Stimulated activated CD4-positive, alpha-beta T cell treated with anti-CD3 and anti-CD28 coated beads, TNF-alpha, amount 100 ng/mL, for 24 hours (primary cell): ENCODE measurements at regions not wholly inside any gene's neighbourhood (a gene's known extent, or its start where the extent isn't known, plus 50 kb on each side); places are given as distances from the start of the nearest gene placed in this dataset.
"Not testable (repeated sequence)": the region's sequence is repeated elsewhere in the genome, so short reads cannot be mapped to it uniquely, and the experiment has no call there.

Experiments
- DNase-seq, 3 experiments: peaks; one replicate each; pipeline ENCODE4 v3.0.0-alpha.2; 2020; ENCODE audit warnings: low read depth in 3 of 3

DNA sequence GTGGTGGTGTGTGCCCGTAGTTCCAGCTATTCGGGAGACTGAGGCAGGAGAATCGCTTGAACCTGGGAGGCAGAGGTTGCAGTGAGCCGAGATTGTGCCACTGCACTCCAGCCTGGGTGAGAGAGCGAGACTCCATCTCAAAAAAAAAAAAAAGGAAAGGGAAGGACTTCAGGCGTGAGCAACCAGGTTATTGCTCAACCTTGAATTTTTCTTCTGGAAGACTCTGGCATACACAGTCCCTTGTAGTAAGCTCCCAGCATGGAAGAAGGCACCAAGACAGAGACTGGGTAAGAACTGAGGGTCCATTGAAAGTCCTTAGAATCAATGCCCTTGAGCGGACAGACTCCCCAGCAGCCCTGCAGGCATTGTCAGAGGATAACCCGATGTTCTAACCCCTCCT is 75.0 kb downstream of the C9orf50 start:
- DNase-seq = not testable (repeated sequence)

DNA sequence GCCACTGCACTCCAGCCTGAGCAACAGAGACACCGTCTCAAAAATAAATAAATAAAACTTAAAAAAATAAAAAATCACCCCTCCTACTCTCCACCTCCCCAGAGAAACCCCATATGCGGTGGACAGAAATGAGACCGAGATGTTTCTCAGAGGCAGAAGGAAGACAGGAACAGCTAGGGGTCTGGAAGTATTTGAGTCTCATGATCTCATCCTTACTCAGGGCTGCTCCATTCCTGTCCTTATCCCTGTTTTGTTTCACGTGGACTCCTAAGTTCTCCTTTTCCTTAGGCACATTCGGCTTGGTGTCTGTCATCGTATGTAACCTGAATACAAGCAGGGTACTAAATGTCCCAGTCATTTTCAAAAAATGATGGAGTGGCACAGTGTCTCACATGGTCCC is 76.1 kb downstream of the C9orf50 start:
- DNase-seq = no peak

DNA sequence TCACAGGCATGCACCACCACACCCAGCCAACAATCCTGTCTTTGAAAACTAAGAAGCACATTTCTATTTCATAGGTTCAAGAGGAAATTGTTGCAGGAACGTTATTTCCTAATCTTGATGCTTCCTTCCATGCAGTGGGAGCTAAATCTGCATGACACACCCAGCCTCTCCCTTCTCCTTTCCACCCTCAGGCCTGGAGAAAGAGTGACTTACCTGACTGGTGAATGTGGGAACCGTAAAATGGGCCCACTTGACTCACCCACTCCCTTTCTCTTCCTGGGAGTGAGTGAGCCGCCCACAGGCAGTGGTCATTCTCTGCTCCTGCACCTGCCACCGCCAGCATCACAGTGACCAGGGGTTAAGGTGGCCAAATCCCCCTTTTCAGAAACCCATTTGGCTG is 78.2 kb downstream of the C9orf50 start:
- no peak for DNase-seq

DNA sequence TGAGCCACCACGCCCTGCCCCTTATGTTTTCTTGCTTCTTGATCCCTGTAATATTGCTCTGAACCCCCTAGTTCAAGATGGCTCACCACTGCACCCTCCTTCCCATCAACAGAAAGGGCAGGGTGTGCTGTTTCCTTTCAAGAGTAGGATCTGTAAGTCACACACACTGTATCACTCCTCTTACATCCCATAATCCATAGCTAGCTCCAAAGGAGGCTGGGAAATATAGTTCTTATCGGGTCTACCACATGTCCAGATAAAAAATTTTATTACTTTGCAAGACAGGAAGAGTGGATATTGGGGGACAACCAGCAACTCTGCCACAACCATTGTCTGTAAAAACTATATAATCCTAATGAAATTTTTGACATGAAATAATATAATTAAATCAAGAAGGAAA is 79.6 kb downstream of the C9orf50 start:
- DNase-seq = no peak

- no peak for DNase-seq
These were observed 81.5 kb downstream of the C9orf50 start for GRCh38 chr9:129539446-129539845.

- DNase-seq = not testable (repeated sequence)
These were observed 89.0 kb downstream of the C9orf50 start for GRCh38 chr9:129531860-129532402.

DNA sequence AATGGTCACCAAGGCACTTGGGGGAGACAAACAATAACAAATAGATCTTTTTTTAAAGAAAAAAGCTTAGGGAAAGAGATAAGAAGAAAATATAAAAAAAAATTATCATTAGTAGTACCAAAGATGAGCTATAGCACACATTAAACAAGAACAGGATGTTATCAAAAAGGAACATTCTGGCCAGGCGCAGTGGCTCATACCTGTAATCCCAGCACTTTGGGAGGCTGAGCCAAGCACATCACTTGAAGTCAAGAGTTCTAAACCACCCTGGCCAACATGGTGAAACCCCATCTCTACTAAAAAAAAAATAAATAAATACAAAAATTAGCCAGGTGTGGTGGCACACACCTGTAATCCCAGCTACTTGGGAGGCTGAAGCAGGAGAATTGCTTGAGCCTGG is 92.9 kb downstream of the C9orf50 start:
- DNase-seq = not testable (repeated sequence)

DNA sequence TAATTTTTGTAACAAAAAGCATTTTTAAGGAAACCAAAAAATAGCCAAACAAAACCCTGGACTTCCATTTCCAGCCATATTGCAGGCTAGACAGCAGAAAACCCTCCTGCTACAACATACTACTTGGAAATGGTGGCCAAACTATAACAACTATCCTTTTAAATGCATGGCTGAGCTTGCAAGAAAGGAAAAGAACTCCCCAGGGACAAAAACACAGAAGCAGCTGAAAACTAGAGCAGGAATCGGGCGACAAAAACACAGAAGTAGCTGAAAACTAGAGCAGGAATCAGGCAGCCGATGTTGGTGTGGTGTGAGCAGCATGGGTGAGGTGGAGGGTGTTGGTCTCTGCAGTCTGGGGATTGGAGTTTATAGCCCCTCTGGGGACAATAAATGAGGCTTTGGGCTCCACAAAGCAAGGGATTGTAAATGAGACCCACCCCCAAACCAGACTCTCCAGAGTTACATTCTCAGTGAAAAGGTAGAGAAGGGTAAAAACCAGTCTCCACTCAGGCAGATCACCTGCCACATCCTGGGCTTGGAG is 95.2 kb downstream of the C9orf50 start:
- no peak for DNase-seq

GRCh38 chr9:129524582-129525270 is 96.2 kb downstream of the C9orf50 start:
- no peak for DNase-seq

- no peak for DNase-seq
These were observed 96.8 kb downstream of the C9orf50 start for GRCh38 chr9:129523943-129524581.

DNA sequence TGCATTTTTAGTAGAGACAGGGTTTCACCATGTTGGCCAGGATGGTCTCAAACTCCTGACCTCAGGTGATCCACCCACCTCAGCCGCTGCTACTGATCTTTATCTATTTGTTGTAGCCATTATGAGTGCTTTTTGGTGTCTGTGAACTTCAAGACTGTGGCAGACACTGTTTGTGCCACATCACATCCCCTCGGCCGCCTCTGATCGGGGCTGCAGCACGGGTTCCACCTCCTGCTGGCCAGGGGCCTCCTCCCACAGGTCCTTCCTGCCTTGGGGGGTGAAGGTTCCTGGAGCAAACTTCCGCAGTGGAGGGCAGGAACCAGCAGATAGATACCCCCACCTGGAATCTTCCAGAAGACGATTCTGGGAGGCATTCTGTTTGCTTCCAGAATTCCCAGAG is 98.5 kb downstream of the C9orf50 start:
- no peak for DNase-seq

- DNase-seq = no peak
These were observed 100.8 kb downstream of the C9orf50 start for GRCh38 chr9:129520082-129520481.

DNA sequence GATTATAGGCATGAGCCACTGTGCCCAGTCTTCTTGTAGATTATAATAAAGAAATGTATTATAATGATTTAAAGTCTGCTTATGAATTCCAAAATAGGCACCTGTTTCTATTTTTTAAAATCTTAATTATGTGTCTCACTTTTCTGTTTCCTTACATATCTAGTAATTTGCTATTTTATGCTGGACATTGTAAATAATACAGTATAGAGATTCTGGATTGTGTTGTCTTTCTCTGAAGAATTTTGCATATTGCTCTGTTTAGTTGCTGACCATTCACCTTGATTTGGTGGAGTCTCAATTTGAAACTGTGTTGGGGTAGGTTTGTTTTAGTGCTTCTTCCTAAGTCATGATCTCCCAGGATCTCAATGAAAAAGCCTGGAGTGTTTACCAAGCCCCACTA is 102.8 kb downstream of the C9orf50 start:
- no peak for DNase-seq

- DNase-seq = no peak
These were observed 103.9 kb downstream of the C9orf50 start for GRCh38 chr9:129517006-129517405.

DNA sequence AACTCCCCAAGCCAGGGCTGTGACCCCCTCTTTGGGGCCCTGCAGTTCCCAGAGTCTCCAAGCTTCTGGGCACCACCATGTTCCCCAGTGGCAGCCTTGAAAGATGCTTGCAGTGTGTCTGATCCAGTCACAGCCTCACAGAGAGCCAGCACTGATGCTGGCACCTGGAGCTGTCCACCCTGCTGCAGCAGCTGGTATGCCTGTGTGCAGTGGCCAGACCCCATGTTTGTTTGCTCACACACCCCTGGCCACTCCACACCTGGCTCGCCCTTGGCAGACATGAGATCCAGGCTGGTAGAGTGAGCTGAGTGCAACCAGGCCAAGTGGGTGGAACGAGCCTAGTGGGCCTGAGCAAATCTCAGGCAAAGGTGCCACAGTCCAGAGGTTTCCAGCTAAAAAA is 106.0 kb downstream of the C9orf50 start:
- no peak for DNase-seq

DNA sequence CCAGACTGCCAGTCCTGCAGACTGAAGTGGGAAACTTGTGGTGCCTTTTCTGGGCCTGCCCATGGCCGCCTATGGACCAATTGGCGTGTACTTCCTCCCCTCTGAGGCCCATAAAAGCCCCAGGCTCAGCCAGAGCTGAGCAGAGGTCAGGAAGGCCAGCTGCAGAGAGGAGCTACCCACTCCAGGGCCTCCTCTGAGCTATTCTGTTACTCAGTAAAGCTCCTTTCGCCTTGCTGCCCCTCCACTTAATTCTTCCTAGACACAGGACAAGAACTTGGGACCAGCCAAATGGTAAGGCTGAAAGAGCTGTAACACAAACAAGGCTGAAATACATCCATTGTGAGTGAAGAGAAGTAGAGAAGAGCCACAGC is 106.4 kb downstream of the C9orf50 start:
- no peak for DNase-seq

DNA sequence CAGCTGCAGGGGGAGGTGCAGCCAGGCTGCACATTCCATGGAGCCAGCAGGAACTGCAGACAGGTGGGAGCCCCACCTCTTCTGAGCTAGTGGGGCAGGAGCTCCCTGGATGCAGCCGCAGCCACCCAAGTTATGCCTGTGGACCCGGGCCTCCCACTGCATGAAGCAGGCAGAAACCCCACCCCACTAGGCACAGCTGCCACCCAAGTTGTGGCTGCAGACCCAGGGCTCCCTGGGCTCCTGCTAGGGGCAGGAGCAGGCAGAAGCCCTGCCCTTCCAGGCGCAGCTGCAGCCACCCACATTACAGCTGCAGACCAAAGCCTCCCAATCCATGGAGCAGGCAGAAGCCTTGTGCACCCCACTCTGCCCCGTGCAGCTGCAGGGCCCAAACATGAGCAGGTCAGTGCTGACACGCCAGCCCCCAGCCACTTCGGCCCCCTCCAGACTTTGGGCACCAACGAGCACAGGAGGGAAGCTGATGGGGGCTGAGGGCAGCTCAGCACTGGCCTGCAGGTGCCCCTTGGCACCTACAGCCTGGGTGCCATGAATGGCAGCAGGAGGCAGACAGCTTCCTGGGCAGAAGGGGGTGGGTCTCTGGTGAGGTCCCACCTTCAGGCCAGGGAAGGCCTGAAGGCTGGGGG is 106.9 kb downstream of the C9orf50 start:
- no peak for DNase-seq

- no peak for DNase-seq
These were observed 107.6 kb downstream of the C9orf50 start for GRCh38 chr9:129513282-129513681.

DNA sequence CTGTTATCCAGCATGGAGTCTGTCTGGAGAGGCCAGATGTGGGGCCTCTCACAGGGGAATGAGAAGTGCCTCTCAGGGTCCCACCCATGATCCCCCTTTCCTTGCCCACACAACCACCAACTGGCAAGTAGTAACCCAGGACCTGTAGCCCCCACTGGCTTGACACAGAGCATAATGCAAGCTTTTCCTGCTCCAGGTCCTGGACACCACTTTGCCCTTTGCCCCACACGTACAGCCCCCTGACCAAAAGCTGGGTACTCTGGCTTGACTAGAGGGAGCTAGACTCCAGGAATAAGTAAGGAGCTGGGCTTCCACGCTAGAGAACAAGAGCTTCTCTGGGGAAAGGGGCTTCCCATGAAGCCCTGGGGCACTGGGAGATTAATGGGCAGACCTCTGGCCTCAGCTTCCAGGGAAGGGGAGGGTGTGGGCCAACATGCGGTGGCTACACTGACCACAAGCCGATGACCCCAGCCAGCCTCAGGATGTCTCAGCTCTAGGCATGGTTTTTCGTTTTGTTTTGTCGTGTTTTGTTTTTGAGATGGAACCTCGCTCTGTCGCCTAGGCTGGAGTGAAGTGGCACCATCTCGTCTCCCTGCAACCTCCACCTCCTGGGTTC is 109.5 kb downstream of the C9orf50 start:
- DNase-seq = no peak

GRCh38 chr9:129509533-129509928 is 111.4 kb downstream of the C9orf50 start:
- no peak for DNase-seq

GRCh38 chr9:129507805-129508204 is 113.1 kb downstream of the C9orf50 start:
- no peak for DNase-seq

GRCh38 chr9:129506892-129507291 is 114.0 kb downstream of the C9orf50 start:
- no peak for DNase-seq
